Ovary (tissue), 3 donors: ENCODE measurements at regions not wholly inside any gene's neighbourhood (a gene's known extent, or its start where the extent isn't known, plus 50 kb on each side); places are given as distances from the start of the nearest gene placed in this dataset.

ENCODE experiments used
- CTCF ChIP-seq, 3 donors: fragments of 450-650 bp in 2 of 3; fragments of 200-600 bp in 1 of 3; IDR thresholded peaks; one replicate each; pipeline versions ENCODE4 v1.5.1 to v1.8.0; 2016 to 2022; ENCODE audit warnings: antibody characterized with exemption in 3 of 3, mild to moderate bottlenecking in 1 of 3
- EP300 ChIP-seq: sonication (generic); formaldehyde crosslinking; IDR thresholded peaks from one replicate; pipeline ENCODE4 v1.6.1; 2017; ENCODE audit warnings: antibody characterized with exemption
- POLR2A ChIP-seq: fragments of 450-650 bp; IDR thresholded peaks from one replicate; pipeline ENCODE4 v1.6.1; 2017; ENCODE audit warnings: antibody characterized with exemption, mild to moderate bottlenecking, moderate library complexity
- donor health status: DM: no; HTN: no; CAD: no.

GRCh38 chr4:96993560-96993959 is 1149.7 kb downstream of the STPG2 start:
- TF ChIP-seq CTCF (IDR thresholded peaks at IDR 0.05) (no peak), EP300 (no peak), POLR2A (no peak)
